HL-60 (cell line): ENCODE measurements at regions not wholly inside any gene's neighbourhood (a gene's known extent, or its start where the extent isn't known, plus 50 kb on each side); places are given as distances from the start of the nearest gene placed in this dataset.

Experiments
- DNase-seq, 2 experiments: peaks; one replicate each; pipeline ENCODE4 v3.0.0-alpha.2; 2010 to 2020; ENCODE audit warnings: low read depth in 1 of 2, low spot score in 1 of 2
- H3K27ac ChIP-seq: fragments of 250-450 bp; sonication (Bioruptor Pico); replicated peaks from 2 replicates; pipeline ENCODE4 v1.5.1; 2020; ENCODE audit warnings: mild to moderate bottlenecking, moderate library complexity
- H3K27me3 ChIP-seq: fragments of 250-450 bp; sonication (Bioruptor Pico); 2 replicates; pipeline ENCODE4 v1.5.1; 2021; ENCODE audit warnings: mild to moderate bottlenecking, moderate library complexity; ENCODE audit not compliant: insufficient read depth, poor library complexity, severe bottlenecking
- H3K4me3 ChIP-seq: replicated peaks from 2 replicates; pipeline ENCODE4 v1.5.1; 2011; ENCODE audit warnings: mild to moderate bottlenecking, control low read depth, low read length; ENCODE audit not compliant: insufficient read depth
- GABPA ChIP-seq: IDR thresholded peaks from 2 replicates; pipeline ENCODE4 v1.6.1; 2012; ENCODE audit warnings: low read depth
- POLR2AphosphoS5 ChIP-seq: IDR thresholded peaks from 2 replicates; pipeline ENCODE4 v1.6.1; 2012; ENCODE audit warnings: low read depth
- SPI1 ChIP-seq: IDR thresholded peaks from 2 replicates; pipeline ENCODE4 v1.6.1; 2012; ENCODE audit warnings: low read depth, mild to moderate bottlenecking, borderline replicate concordance
- TF ChIP-seq, protein P1 (sequence below): IDR thresholded peaks from one replicate; pipeline ENCODE4 v1.5.1; 2011; ENCODE audit warnings: low read length, control low read depth, inconsistent platforms; ENCODE audit not compliant: insufficient read depth
- TF ChIP-seq, protein P2 (sequence below): IDR thresholded peaks from 2 replicates; pipeline ENCODE4 v1.6.1; 2012; ENCODE audit warnings: low read depth; ENCODE audit not compliant: insufficient replicate concordance

DNA sequence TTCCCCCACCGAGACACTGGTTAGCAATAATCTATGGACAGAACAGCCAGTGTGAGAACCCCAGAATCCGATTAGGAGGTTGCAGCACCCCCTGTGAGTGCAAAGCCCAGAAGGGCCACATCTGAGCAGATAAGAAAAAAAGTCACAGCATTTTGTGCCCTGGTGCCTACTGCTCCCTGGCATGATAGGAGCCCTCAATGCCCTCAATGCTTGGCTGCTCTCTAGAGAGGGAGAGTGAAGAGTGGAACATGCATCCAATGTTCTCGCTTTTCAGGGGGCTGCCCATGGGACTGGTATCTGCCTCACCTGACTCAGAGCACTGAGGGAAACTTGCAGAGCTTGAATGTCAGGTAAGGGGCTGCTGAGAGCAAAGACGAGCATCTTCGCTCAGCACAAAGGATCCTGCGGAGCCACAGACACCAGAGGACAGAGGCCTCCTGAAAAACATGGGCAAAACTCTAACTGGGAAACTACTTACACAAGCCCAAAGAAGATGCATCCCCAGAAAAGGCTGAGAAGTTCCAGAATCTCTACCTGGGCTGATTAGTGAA, 98.0 kb upstream of the FAM20C start:
- TF ChIP-seq POLR2AphosphoS5 (no peak), GABPA (no peak)
- TF ChIP-seq, protein P1, sequence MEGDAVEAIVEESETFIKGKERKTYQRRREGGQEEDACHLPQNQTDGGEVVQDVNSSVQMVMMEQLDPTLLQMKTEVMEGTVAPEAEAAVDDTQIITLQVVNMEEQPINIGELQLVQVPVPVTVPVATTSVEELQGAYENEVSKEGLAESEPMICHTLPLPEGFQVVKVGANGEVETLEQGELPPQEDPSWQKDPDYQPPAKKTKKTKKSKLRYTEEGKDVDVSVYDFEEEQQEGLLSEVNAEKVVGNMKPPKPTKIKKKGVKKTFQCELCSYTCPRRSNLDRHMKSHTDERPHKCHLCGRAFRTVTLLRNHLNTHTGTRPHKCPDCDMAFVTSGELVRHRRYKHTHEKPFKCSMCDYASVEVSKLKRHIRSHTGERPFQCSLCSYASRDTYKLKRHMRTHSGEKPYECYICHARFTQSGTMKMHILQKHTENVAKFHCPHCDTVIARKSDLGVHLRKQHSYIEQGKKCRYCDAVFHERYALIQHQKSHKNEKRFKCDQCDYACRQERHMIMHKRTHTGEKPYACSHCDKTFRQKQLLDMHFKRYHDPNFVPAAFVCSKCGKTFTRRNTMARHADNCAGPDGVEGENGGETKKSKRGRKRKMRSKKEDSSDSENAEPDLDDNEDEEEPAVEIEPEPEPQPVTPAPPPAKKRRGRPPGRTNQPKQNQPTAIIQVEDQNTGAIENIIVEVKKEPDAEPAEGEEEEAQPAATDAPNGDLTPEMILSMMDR = no peak
- TF ChIP-seq, protein P2, sequence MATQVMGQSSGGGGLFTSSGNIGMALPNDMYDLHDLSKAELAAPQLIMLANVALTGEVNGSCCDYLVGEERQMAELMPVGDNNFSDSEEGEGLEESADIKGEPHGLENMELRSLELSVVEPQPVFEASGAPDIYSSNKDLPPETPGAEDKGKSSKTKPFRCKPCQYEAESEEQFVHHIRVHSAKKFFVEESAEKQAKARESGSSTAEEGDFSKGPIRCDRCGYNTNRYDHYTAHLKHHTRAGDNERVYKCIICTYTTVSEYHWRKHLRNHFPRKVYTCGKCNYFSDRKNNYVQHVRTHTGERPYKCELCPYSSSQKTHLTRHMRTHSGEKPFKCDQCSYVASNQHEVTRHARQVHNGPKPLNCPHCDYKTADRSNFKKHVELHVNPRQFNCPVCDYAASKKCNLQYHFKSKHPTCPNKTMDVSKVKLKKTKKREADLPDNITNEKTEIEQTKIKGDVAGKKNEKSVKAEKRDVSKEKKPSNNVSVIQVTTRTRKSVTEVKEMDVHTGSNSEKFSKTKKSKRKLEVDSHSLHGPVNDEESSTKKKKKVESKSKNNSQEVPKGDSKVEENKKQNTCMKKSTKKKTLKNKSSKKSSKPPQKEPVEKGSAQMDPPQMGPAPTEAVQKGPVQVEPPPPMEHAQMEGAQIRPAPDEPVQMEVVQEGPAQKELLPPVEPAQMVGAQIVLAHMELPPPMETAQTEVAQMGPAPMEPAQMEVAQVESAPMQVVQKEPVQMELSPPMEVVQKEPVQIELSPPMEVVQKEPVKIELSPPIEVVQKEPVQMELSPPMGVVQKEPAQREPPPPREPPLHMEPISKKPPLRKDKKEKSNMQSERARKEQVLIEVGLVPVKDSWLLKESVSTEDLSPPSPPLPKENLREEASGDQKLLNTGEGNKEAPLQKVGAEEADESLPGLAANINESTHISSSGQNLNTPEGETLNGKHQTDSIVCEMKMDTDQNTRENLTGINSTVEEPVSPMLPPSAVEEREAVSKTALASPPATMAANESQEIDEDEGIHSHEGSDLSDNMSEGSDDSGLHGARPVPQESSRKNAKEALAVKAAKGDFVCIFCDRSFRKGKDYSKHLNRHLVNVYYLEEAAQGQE = no peak
- Histone ChIP-seq H3K27me3 (no peaks in the 10 kb centered on the region), H3K4me3 (no peak overlapping the region), H3K27ac (no peak overlapping the region)
- no peak for DNase-seq

DNA sequence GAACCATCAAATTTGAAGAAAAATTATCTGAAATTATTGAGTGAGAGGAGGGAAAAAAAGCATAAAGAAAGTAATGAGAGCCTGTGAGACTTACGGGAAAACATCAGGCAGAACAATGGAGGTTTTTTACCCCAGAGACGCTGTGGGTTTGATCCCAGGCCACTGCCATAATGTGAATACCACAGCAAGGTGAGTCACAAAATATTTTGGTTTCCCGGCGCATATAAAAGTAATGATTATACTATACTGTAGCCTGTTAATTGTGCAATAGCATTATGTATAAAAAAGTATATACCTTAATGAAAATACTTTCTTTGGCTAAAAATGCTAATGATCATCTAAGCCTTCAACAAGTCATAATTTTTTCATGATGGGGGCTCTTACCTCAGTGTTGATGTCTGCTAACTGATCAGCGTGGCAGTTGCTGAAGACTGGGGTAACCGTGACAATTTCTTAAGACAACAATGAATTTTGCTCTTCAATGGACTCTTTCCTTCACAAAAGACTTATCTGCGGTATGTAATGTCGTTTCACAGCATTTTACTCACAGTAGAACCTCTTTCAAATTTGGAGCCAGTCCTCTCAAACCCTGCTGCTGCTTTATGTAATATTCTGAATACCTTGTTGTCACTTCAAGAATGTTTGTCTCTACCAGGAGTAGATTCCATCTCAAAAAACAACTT, 97.0 kb upstream of the FAM20C start:
- H3K4me3 ChIP-seq = no peak overlapping the region
- no peaks in the 10 kb centered on the region for H3K27me3 ChIP-seq
- TF ChIP-seq, protein P2 = no peak
- no peak for TF ChIP-seq GABPA
- no peak for TF ChIP-seq SPI1
- no peak for TF ChIP-seq POLR2AphosphoS5
- TF ChIP-seq, protein P1 = no peak
- no peak for DNase-seq
- H3K27ac ChIP-seq = no peak overlapping the region

DNA sequence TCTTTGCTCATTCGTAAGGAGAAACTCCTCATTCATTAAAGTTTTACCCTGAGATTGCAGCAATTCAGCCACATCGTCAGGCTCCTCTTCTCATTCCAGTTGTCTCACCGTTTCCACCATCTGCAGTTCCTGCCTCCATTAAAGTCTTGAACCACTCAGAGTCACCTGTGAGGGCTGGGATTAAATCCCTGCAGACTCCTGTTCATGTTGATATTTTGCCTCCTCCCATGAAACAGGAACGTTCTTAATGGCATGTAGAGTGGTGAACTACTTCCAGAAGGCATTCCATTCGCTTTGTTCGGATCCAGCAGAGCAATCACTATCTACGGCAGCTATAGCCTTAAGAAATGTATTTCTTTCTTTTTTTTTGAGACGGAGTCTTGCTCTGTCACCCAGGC, 96.5 kb upstream of the FAM20C start:
- no peaks in the 10 kb centered on the region for H3K27me3 ChIP-seq
- no peak for DNase-seq
- no peak overlapping the region for H3K27ac ChIP-seq
- no peak overlapping the region for H3K4me3 ChIP-seq
- TF ChIP-seq SPI1 (no peak), GABPA (no peak), POLR2AphosphoS5 (no peak)
- TF ChIP-seq, protein P2 = no peak
- TF ChIP-seq, protein P1 = no peak
